ENCODE measurements at regions not wholly inside any gene's neighbourhood (a gene's known extent, or its start where the extent isn't known, plus 50 kb on each side); places are given as distances from the start of the nearest gene placed in this dataset.

GRCh38 chr6:12598919-12599318, 117.6 kb upstream of the PHACTR1 start (continued):
- TF ChIP-seq ATF3 (CRISPR knock-in tag; conservative IDR thresholded peaks at IDR 0.05) (no peak), ZNF281 (CRISPR knock-in tag; IDR thresholded peaks at IDR 0.05) (no peak), ZNF138 (CRISPR knock-in tag; conservative IDR thresholded peaks at IDR 0.05) (no peak), MAX (CRISPR knock-in tag; IDR thresholded peaks at IDR 0.05) (no peak), ZSCAN18 (CRISPR knock-in tag; IDR thresholded peaks at IDR 0.05) (no peak)
- TF ChIP-seq, protein P1, sequence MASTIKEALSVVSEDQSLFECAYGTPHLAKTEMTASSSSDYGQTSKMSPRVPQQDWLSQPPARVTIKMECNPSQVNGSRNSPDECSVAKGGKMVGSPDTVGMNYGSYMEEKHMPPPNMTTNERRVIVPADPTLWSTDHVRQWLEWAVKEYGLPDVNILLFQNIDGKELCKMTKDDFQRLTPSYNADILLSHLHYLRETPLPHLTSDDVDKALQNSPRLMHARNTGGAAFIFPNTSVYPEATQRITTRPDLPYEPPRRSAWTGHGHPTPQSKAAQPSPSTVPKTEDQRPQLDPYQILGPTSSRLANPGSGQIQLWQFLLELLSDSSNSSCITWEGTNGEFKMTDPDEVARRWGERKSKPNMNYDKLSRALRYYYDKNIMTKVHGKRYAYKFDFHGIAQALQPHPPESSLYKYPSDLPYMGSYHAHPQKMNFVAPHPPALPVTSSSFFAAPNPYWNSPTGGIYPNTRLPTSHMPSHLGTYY (CRISPR knock-in tag; IDR thresholded peaks at IDR 0.05) = no peak
- TF ChIP-seq, protein P2, sequence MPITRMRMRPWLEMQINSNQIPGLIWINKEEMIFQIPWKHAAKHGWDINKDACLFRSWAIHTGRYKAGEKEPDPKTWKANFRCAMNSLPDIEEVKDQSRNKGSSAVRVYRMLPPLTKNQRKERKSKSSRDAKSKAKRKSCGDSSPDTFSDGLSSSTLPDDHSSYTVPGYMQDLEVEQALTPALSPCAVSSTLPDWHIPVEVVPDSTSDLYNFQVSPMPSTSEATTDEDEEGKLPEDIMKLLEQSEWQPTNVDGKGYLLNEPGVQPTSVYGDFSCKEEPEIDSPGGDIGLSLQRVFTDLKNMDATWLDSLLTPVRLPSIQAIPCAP (CRISPR knock-in tag; IDR thresholded peaks at IDR 0.05) = no peak

GRCh38 chr6:12601881-12602280, 114.7 kb upstream of the PHACTR1 start:
- Mint-ChIP-seq H3K36me3 (no peaks in the 10 kb centered on the region), H3K4me1 (peaks cover 15% of the 10 kb centered on the region; the same call in 1 of the 2 replicates), H3K4me3 (no peak overlapping the region), H3K9me3 (no peaks in the 10 kb centered on the region), H3K27ac (no peak overlapping the region), H3K27me3 (ENCODE audit: low read depth) (no peaks in the 10 kb centered on the region)
- POLR2A ChIA-PET = no interaction called here
- no peak for ATAC-seq
- CTCF ChIA-PET = interaction anchor here (0.6 to 5.2 kb wide), 7 partner anchors 7 to 1006 kb away, joined by 3 to 66 read pairs (median 6); partner anchors contain the start of gene EDN1
- DNase-seq (ENCODE audit: low spot score) = no peak
- TF ChIP-seq ZNF317 (CRISPR knock-in tag; IDR thresholded peaks at IDR 0.05; ENCODE audit: borderline replicate concordance, low read depth) (no peak), ETV6 (CRISPR knock-in tag; IDR thresholded peaks at IDR 0.05) (no peak), MXD4 (CRISPR knock-in tag; IDR thresholded peaks at IDR 0.05; ENCODE audit: borderline replicate concordance) (no peak), RELA (CRISPR knock-in tag; IDR thresholded peaks at IDR 0.05; ENCODE audit: borderline replicate concordance) (no peak), ZNF532 (CRISPR knock-in tag; IDR thresholded peaks at IDR 0.05; ENCODE audit: borderline replicate concordance) (no peak), TEAD1 (CRISPR knock-in tag; IDR thresholded peaks at IDR 0.05) (no peak), ZNF219 (CRISPR knock-in tag; IDR thresholded peaks at IDR 0.05; ENCODE audit: borderline replicate concordance) (no peak), ZNF512 (CRISPR knock-in tag; IDR thresholded peaks at IDR 0.05; ENCODE audit: borderline replicate concordance) (no peak)
- TF ChIP-seq, protein P3, sequence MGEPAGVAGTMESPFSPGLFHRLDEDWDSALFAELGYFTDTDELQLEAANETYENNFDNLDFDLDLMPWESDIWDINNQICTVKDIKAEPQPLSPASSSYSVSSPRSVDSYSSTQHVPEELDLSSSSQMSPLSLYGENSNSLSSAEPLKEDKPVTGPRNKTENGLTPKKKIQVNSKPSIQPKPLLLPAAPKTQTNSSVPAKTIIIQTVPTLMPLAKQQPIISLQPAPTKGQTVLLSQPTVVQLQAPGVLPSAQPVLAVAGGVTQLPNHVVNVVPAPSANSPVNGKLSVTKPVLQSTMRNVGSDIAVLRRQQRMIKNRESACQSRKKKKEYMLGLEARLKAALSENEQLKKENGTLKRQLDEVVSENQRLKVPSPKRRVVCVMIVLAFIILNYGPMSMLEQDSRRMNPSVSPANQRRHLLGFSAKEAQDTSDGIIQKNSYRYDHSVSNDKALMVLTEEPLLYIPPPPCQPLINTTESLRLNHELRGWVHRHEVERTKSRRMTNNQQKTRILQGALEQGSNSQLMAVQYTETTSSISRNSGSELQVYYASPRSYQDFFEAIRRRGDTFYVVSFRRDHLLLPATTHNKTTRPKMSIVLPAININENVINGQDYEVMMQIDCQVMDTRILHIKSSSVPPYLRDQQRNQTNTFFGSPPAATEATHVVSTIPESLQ (CRISPR knock-in tag; IDR thresholded peaks at IDR 0.05) = no peak
